ENCODE measurements at regions not wholly inside any gene's neighbourhood (a gene's known extent, or its start where the extent isn't known, plus 50 kb on each side); places are given as distances from the start of the nearest gene placed in this dataset.
A peak's percentile ranks its signal among the peaks of the same experiment; 100 is the strongest.
"Not testable (repeated sequence)": the region's sequence is repeated elsewhere in the genome, so short reads cannot be mapped to it uniquely, and the experiment has no call there.

GRCh38 chr14:40010961-40011360, 578.7 kb upstream of the FBXO33 start:
- FAIRE-seq: no peak
- no peak overlapping the region for H3K4me3 ChIP-seq (ENCODE audit: low read depth, low read length)
- no peaks in the 10 kb centered on the region for H3K27me3 ChIP-seq (ENCODE audit: control insufficient read depth, insufficient read depth, low read length)
- TF ChIP-seq, protein P1, sequence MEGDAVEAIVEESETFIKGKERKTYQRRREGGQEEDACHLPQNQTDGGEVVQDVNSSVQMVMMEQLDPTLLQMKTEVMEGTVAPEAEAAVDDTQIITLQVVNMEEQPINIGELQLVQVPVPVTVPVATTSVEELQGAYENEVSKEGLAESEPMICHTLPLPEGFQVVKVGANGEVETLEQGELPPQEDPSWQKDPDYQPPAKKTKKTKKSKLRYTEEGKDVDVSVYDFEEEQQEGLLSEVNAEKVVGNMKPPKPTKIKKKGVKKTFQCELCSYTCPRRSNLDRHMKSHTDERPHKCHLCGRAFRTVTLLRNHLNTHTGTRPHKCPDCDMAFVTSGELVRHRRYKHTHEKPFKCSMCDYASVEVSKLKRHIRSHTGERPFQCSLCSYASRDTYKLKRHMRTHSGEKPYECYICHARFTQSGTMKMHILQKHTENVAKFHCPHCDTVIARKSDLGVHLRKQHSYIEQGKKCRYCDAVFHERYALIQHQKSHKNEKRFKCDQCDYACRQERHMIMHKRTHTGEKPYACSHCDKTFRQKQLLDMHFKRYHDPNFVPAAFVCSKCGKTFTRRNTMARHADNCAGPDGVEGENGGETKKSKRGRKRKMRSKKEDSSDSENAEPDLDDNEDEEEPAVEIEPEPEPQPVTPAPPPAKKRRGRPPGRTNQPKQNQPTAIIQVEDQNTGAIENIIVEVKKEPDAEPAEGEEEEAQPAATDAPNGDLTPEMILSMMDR (IDR thresholded peaks at IDR 0.05; ENCODE audit: insufficient read depth, low read length, severe bottlenecking): no peak
- H3K36me3 ChIP-seq (ENCODE audit: control insufficient read depth, insufficient read depth, low read length): no peaks in the 10 kb centered on the region
- DNase-seq (ENCODE audit: low read depth): peak; percentile 2

DNA sequence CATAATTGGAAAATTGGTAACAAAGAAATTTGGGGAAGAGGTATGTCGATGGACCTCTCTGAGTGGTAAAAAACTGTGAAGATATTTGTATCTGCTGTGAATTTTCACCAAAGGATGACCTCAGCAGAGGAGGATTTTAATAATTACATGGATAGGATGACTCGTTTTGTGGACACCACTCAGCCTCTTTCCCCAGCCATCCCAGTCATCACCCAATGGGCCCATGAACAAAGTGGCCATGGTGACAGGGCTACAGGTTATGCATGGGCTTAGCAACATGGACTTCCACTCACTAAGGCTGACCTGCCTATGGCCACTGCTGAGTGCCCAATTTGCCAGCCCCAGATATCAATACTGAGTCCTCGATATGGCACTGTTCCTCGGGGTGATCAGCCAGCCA, 577.5 kb upstream of the FBXO33 start:
- Histone ChIP-seq H3K27me3 (ENCODE audit: control insufficient read depth, insufficient read depth, low read length) (no peaks in the 10 kb centered on the region), H3K36me3 (ENCODE audit: control insufficient read depth, insufficient read depth, low read length) (no peaks in the 10 kb centered on the region), H3K4me3 (ENCODE audit: low read depth, low read length) (no peak overlapping the region)
- TF ChIP-seq, protein P1 (IDR thresholded peaks at IDR 0.05; ENCODE audit: insufficient read depth, low read length, severe bottlenecking): no peak
- FAIRE-seq (no peak), DNase-seq (ENCODE audit: low read depth) (no peak)

- not testable (repeated sequence) for DNase-seq (ENCODE audit: low read depth); H3K27me3 ChIP-seq (ENCODE audit: control insufficient read depth, insufficient read depth, low read length); FAIRE-seq; H3K4me3 ChIP-seq (ENCODE audit: low read depth, low read length); H3K36me3 ChIP-seq (ENCODE audit: control insufficient read depth, insufficient read depth, low read length)
Measured at GRCh38 chr14:40008345-40008744, 576.1 kb upstream of the FBXO33 start.

- TF ChIP-seq, protein P1 (IDR thresholded peaks at IDR 0.05; ENCODE audit: insufficient read depth, low read length, severe bottlenecking): no peak
- no peak overlapping the region for H3K4me3 ChIP-seq (ENCODE audit: low read depth, low read length)
- FAIRE-seq (no peak), DNase-seq (ENCODE audit: low read depth) (no peak)
- H3K27me3 ChIP-seq (ENCODE audit: control insufficient read depth, insufficient read depth, low read length): no peaks in the 10 kb centered on the region
- no peaks in the 10 kb centered on the region for H3K36me3 ChIP-seq (ENCODE audit: control insufficient read depth, insufficient read depth, low read length)
Measured at GRCh38 chr14:40004871-40005500, 572.8 kb upstream of the FBXO33 start.

DNA sequence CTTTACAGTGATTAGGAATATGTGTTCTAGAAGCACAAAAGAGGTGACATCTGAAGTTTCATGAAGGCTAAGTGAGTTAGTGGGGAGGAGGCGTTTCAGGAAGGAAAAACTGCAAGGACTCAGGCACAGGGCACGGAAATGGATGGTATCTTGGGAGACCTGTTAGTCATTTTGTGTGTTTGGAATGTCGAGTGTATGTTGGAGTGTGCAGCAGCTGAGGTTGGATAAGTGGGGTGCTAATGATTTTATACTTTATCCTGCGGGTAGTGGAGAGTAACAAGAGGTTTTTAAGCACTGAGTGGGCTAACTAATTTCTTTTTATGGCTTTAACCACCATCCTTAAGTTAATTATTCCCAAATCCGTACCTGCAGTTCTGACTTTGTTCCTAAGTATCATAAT, 571.5 kb upstream of the FBXO33 start:
- Histone ChIP-seq H3K4me3 (ENCODE audit: low read depth, low read length) (no peak overlapping the region), H3K36me3 (ENCODE audit: control insufficient read depth, insufficient read depth, low read length) (no peaks in the 10 kb centered on the region), H3K27me3 (ENCODE audit: control insufficient read depth, insufficient read depth, low read length) (no peaks in the 10 kb centered on the region)
- TF ChIP-seq, protein P1 (IDR thresholded peaks at IDR 0.05; ENCODE audit: insufficient read depth, low read length, severe bottlenecking): no peak
- DNase-seq (ENCODE audit: low read depth): no peak
- FAIRE-seq: no peak

GRCh38 chr14:39998854-39999253, 566.6 kb upstream of the FBXO33 start:
- Histone ChIP-seq H3K27me3 (ENCODE audit: control insufficient read depth, insufficient read depth, low read length) (no peaks in the 10 kb centered on the region), H3K4me3 (ENCODE audit: low read depth, low read length) (no peak overlapping the region), H3K36me3 (ENCODE audit: control insufficient read depth, insufficient read depth, low read length) (no peaks in the 10 kb centered on the region)
- no peak for DNase-seq (ENCODE audit: low read depth)
- TF ChIP-seq, protein P1 (IDR thresholded peaks at IDR 0.05; ENCODE audit: insufficient read depth, low read length, severe bottlenecking): no peak
- no peak for FAIRE-seq

Measured in bronchial epithelial cell (primary cell).